GM23338 (cell line): ENCODE measurements at regions not wholly inside any gene's neighbourhood (a gene's known extent, or its start where the extent isn't known, plus 50 kb on each side); places are given as distances from the start of the nearest gene placed in this dataset.

ENCODE experiments used
- CREB1 ChIP-seq: fragments of 250-450 bp; sonication (Bioruptor Pico); IDR thresholded peaks from 2 replicates; pipeline ENCODE4 v1.5.0; 2020; ENCODE audit warnings: low read depth, mild to moderate bottlenecking, moderate library complexity
- CTCF ChIP-seq, 2 experiments: fragments of 200-600 bp in 1 of 2; sonication (generic) in 1 of 2; conservative IDR thresholded peaks; 2 replicates each; pipeline versions ENCODE4 v1.5.1 to v1.6.1; 2016 to 2017; ENCODE audit warnings: antibody characterized with exemption in 2 of 2, low read depth in 2 of 2, mild to moderate bottlenecking in 2 of 2, moderate library complexity in 1 of 2
- ETS1 ChIP-seq: IDR thresholded peaks from 2 replicates; pipeline ENCODE4 v1.6.1; 2016; ENCODE audit warnings: antibody characterized with exemption
- EZH2 ChIP-seq: fragments of 200-600 bp; sonication (generic); IDR thresholded peaks from one replicate; pipeline ENCODE4 v1.8.0; 2017; ENCODE audit warnings: antibody characterized with exemption, mild to moderate bottlenecking, low read depth; ENCODE audit not compliant: unreplicated experiment
- POLR2AphosphoS5 ChIP-seq: IDR thresholded peaks from 2 replicates; pipeline ENCODE4 v1.6.1; 2016; ENCODE audit warnings: antibody characterized with exemption, low read depth
- ZNF114 ChIP-seq: fragments of 250-450 bp; sonication (Bioruptor Pico); IDR thresholded peaks from 2 replicates; pipeline ENCODE4 v1.5.0; 2020; ENCODE audit warnings: mild to moderate bottlenecking, moderate library complexity
- ZNF331 ChIP-seq: fragments of 250-450 bp; sonication (Bioruptor Pico); IDR thresholded peaks from 2 replicates; pipeline ENCODE4 v1.5.0; 2020; ENCODE audit warnings: low read depth, mild to moderate bottlenecking, moderate library complexity
- ZNF462 ChIP-seq: fragments of 250-450 bp; sonication (Bioruptor Pico); IDR thresholded peaks from 2 replicates; pipeline ENCODE4 v1.5.0; 2020; ENCODE audit warnings: mild to moderate bottlenecking, moderate library complexity

- no peak for TF ChIP-seq ZNF462 (CRISPR knock-in tag)
- no peak for TF ChIP-seq EZH2
- TF ChIP-seq ZNF114 (CRISPR knock-in tag), result no peak
- no peak for TF ChIP-seq CTCF (conservative IDR thresholded peaks at IDR 0.05; ENCODE audit: low read depth in 2 of 2)
- no peak for TF ChIP-seq ZNF331 (CRISPR knock-in tag)
- TF ChIP-seq ETS1, result no peak
- TF ChIP-seq POLR2AphosphoS5, result no peak
- no peak for TF ChIP-seq CREB1 (CRISPR knock-in tag)
These were observed 360.1 kb downstream of the DLEU7 start (continued) for GRCh38 chr13:50483416-50483815.
